ENCODE measurements at regions not wholly inside any gene's neighbourhood (a gene's known extent, or its start where the extent isn't known, plus 50 kb on each side); places are given as distances from the start of the nearest gene placed in this dataset.
A peak's percentile ranks its signal among the peaks of the same experiment; 100 is the strongest.

- DNase-seq (ENCODE audit: low read depth in 1 of 2, low spot score in 1 of 2) = no peak
Observed at GRCh38 chr2:196224756-196225155, 53.4 kb upstream of the STK17B start.

GRCh38 chr2:196225213-196225612, 53.8 kb upstream of the STK17B start:
- no peak for DNase-seq (ENCODE audit: low read depth in 1 of 2, low spot score in 1 of 2)

- no peak for DNase-seq (ENCODE audit: low read depth in 1 of 2, low spot score in 1 of 2)
Observed at GRCh38 chr2:196226058-196226706, 54.8 kb upstream of the STK17B start.

GRCh38 chr2:196226707-196227065, 55.3 kb upstream of the STK17B start:
- DNase-seq (ENCODE audit: low read depth in 1 of 2, low spot score in 1 of 2) = no peak

GRCh38 chr2:196229013-196229412, 57.6 kb upstream of the STK17B start:
- no peak for DNase-seq (ENCODE audit: low read depth in 1 of 2, low spot score in 1 of 2)

GRCh38 chr2:196230061-196230854, 58.9 kb upstream of the STK17B start:
- peak; percentile 24 to 31 for DNase-seq (ENCODE audit: low read depth in 1 of 2, low spot score in 1 of 2)

GRCh38 chr2:196233021-196233804, 61.8 kb upstream of the STK17B start:
- no peak for DNase-seq (ENCODE audit: low read depth in 1 of 2, low spot score in 1 of 2)

GRCh38 chr2:196233805-196234475, 62.6 kb upstream of the STK17B start:
- no peak for DNase-seq (ENCODE audit: low read depth in 1 of 2, low spot score in 1 of 2)

GRCh38 chr2:196234672-196235071, 63.3 kb upstream of the STK17B start:
- peak in 1 of 2 donors; percentile 17 for DNase-seq (ENCODE audit: low read depth in 1 of 2, low spot score in 1 of 2)

GRCh38 chr2:196238836-196239380, 67.5 kb upstream of the STK17B start:
- no peak for DNase-seq (ENCODE audit: low read depth in 1 of 2, low spot score in 1 of 2)

GRCh38 chr2:196239622-196240587, 68.5 kb upstream of the STK17B start:
- peak; percentile 60 to 61 for DNase-seq (ENCODE audit: low read depth in 1 of 2, low spot score in 1 of 2)

GRCh38 chr2:196241175-196241574, 69.8 kb upstream of the STK17B start:
- no peak for DNase-seq (ENCODE audit: low read depth in 1 of 2, low spot score in 1 of 2)

- DNase-seq (ENCODE audit: low read depth in 1 of 2, low spot score in 1 of 2) = no peak
Observed at GRCh38 chr2:196242131-196242620, 70.8 kb upstream of the STK17B start.

- no peak for DNase-seq (ENCODE audit: low read depth in 1 of 2, low spot score in 1 of 2)
Observed at GRCh38 chr2:196244516-196244915, 73.1 kb upstream of the STK17B start.

GRCh38 chr2:196244966-196245365, 73.6 kb upstream of the STK17B start:
- no peak for DNase-seq (ENCODE audit: low read depth in 1 of 2, low spot score in 1 of 2)

- no peak for DNase-seq (ENCODE audit: low read depth in 1 of 2, low spot score in 1 of 2)
Observed at GRCh38 chr2:196245378-196246140, 74.2 kb upstream of the STK17B start.

- no peak for DNase-seq (ENCODE audit: low read depth in 1 of 2, low spot score in 1 of 2)
Observed at GRCh38 chr2:196247114-196247975, 76.0 kb upstream of the STK17B start.

- DNase-seq (ENCODE audit: low read depth in 1 of 2, low spot score in 1 of 2) = no peak
Observed at GRCh38 chr2:196247976-196248280, 76.5 kb upstream of the STK17B start.
